HL-60 (cell line): ENCODE measurements at regions not wholly inside any gene's neighbourhood (a gene's known extent, or its start where the extent isn't known, plus 50 kb on each side); places are given as distances from the start of the nearest gene placed in this dataset.

Experiments
- DNase-seq, 2 experiments: peaks; one replicate each; pipeline ENCODE4 v3.0.0-alpha.2; 2010 to 2020; ENCODE audit warnings: low read depth in 1 of 2, low spot score in 1 of 2
- H3K27ac ChIP-seq: fragments of 250-450 bp; sonication (Bioruptor Pico); replicated peaks from 2 replicates; pipeline ENCODE4 v1.5.1; 2020; ENCODE audit warnings: mild to moderate bottlenecking, moderate library complexity
- H3K27me3 ChIP-seq: fragments of 250-450 bp; sonication (Bioruptor Pico); 2 replicates; pipeline ENCODE4 v1.5.1; 2021; ENCODE audit warnings: mild to moderate bottlenecking, moderate library complexity; ENCODE audit not compliant: insufficient read depth, poor library complexity, severe bottlenecking
- H3K4me3 ChIP-seq: replicated peaks from 2 replicates; pipeline ENCODE4 v1.5.1; 2011; ENCODE audit warnings: mild to moderate bottlenecking, control low read depth, low read length; ENCODE audit not compliant: insufficient read depth
- CTCF ChIP-seq: IDR thresholded peaks from one replicate; pipeline ENCODE4 v1.5.1; 2011; ENCODE audit warnings: low read length, control low read depth, inconsistent platforms; ENCODE audit not compliant: insufficient read depth
- GABPA ChIP-seq: IDR thresholded peaks from 2 replicates; pipeline ENCODE4 v1.6.1; 2012; ENCODE audit warnings: low read depth
- POLR2AphosphoS5 ChIP-seq: IDR thresholded peaks from 2 replicates; pipeline ENCODE4 v1.6.1; 2012; ENCODE audit warnings: low read depth
- REST ChIP-seq: IDR thresholded peaks from 2 replicates; pipeline ENCODE4 v1.6.1; 2012; ENCODE audit warnings: low read depth; ENCODE audit not compliant: insufficient replicate concordance
- SPI1 ChIP-seq: IDR thresholded peaks from 2 replicates; pipeline ENCODE4 v1.6.1; 2012; ENCODE audit warnings: low read depth, mild to moderate bottlenecking, borderline replicate concordance

GRCh38 chr7:49644396-49645166 is 128.9 kb upstream of the VWC2 start:
- Histone ChIP-seq H3K27me3 (no peaks in the 10 kb centered on the region), H3K27ac (no peak overlapping the region), H3K4me3 (no peak overlapping the region)
- DNase-seq: no peak
- TF ChIP-seq REST: no peak

GRCh38 chr7:49645296-49645695 is 128.1 kb upstream of the VWC2 start:
- TF ChIP-seq CTCF (no peak), GABPA (no peak), POLR2AphosphoS5 (no peak), REST (no peak), SPI1 (no peak)
- Histone ChIP-seq H3K4me3 (no peak overlapping the region), H3K27ac (no peak overlapping the region), H3K27me3 (no peaks in the 10 kb centered on the region)
- DNase-seq: no peak

GRCh38 chr7:49660170-49660783 is 113.2 kb upstream of the VWC2 start:
- TF ChIP-seq REST (no peak), CTCF (no peak), GABPA (no peak), POLR2AphosphoS5 (no peak), SPI1 (no peak)
- H3K4me3 ChIP-seq: no peak overlapping the region

More at GRCh38 chr7:49660170-49660783, 113.2 kb upstream of the VWC2 start:
- Histone ChIP-seq H3K27me3 (no peaks in the 10 kb centered on the region), H3K27ac (no peak overlapping the region)
- DNase-seq: no peak
